NB4 (cell line): ENCODE measurements at regions not wholly inside any gene's neighbourhood (a gene's known extent, or its start where the extent isn't known, plus 50 kb on each side); places are given as distances from the start of the nearest gene placed in this dataset.
"Not testable (repeated sequence)": the region's sequence is repeated elsewhere in the genome, so short reads cannot be mapped to it uniquely, and the experiment has no call there.

ENCODE experiments used
- DNase-seq: peaks from one replicate; pipeline ENCODE4 v3.0.0; 2010; ENCODE audit warnings: low read depth
- H3K4me3 ChIP-seq: one replicate; pipeline ENCODE4 v1.5.1; 2011; ENCODE audit warnings: mild to moderate bottlenecking, low read depth, low read length, moderate library complexity
- MAX ChIP-seq: IDR thresholded peaks from 2 replicates; pipeline ENCODE4 v1.6.1; 2011; ENCODE audit warnings: low read depth, low read length
- MYC ChIP-seq: IDR thresholded peaks from 2 replicates; pipeline ENCODE4 v1.6.1; 2011; ENCODE audit warnings: low read depth, low read length
- POLR2A ChIP-seq: IDR thresholded peaks from 2 replicates; pipeline ENCODE4 v1.6.1; 2011; ENCODE audit warnings: mild to moderate bottlenecking; ENCODE audit not compliant: insufficient read length; ENCODE audit errors: extremely low read depth
- TF ChIP-seq, protein P1 (sequence below): IDR thresholded peaks from one replicate; pipeline ENCODE4 v1.5.1; 2012; ENCODE audit warnings: low read depth, low read length

- TF ChIP-seq MYC (no peak), POLR2A (no peak), MAX (no peak)
- TF ChIP-seq, protein P1, sequence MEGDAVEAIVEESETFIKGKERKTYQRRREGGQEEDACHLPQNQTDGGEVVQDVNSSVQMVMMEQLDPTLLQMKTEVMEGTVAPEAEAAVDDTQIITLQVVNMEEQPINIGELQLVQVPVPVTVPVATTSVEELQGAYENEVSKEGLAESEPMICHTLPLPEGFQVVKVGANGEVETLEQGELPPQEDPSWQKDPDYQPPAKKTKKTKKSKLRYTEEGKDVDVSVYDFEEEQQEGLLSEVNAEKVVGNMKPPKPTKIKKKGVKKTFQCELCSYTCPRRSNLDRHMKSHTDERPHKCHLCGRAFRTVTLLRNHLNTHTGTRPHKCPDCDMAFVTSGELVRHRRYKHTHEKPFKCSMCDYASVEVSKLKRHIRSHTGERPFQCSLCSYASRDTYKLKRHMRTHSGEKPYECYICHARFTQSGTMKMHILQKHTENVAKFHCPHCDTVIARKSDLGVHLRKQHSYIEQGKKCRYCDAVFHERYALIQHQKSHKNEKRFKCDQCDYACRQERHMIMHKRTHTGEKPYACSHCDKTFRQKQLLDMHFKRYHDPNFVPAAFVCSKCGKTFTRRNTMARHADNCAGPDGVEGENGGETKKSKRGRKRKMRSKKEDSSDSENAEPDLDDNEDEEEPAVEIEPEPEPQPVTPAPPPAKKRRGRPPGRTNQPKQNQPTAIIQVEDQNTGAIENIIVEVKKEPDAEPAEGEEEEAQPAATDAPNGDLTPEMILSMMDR: no peak
- H3K4me3 ChIP-seq: no peak overlapping the region
- no peak for DNase-seq
Observed at GRCh38 chr11:82521427-82521826, 212.2 kb downstream of the FAM181B start.

DNA sequence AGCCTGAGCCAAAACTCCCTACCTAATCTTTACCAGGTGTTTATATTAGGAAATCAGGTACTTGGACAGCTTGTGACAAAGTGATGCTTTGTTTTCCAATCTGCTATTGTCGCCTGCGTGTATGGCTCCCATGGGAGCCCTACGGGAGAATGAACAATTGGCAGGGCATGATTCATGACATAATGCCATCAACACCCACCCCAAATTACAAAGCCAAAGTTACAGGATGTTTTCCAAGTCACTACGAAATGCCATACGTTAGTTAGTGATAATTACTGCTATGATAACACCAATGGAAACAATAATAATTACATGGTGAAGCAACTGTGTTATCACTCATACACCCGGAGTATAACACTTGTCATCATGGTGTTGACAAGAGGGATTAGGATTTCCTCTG is 226.4 kb downstream of the FAM181B start:
- no peak overlapping the region for H3K4me3 ChIP-seq
- TF ChIP-seq, protein P1: no peak
- TF ChIP-seq MYC (no peak), MAX (no peak), POLR2A (no peak)
- DNase-seq: no peak

DNA sequence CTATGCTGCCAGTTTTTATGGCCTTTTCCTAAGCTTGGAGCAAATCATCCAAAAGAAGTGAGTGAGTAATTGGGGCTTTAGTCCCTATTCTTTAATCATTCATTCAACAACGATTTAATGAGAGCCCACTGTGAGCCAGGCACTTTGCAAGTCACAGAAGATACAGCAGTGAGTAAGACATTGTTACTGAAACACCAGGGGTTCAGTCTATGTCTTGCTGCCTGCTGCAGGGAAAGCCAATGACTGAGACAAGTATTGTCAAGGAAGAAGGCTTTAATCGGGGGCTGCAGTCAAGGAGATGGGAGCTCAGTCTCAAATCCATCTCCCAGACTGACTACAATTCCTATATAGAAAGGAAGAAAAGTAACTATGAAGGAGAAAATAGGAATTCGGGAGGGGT is 228.3 kb downstream of the FAM181B start:
- no peak for DNase-seq
- TF ChIP-seq MYC: no peak
- TF ChIP-seq, protein P1: no peak
- TF ChIP-seq MAX: no peak
- TF ChIP-seq POLR2A: no peak
- no peak overlapping the region for H3K4me3 ChIP-seq

- DNase-seq, H3K4me3 ChIP-seq: not testable (repeated sequence)
Observed at GRCh38 chr11:82501174-82501573, 232.5 kb downstream of the FAM181B start.

GRCh38 chr11:82494988-82495432 is 238.7 kb downstream of the FAM181B start:
- peak; percentile 44 for DNase-seq
- no peak overlapping the region for H3K4me3 ChIP-seq
- TF ChIP-seq MAX: no peak
- no peak for TF ChIP-seq MYC
- TF ChIP-seq, protein P1: peak; percentile 37
- TF ChIP-seq POLR2A: no peak

DNA sequence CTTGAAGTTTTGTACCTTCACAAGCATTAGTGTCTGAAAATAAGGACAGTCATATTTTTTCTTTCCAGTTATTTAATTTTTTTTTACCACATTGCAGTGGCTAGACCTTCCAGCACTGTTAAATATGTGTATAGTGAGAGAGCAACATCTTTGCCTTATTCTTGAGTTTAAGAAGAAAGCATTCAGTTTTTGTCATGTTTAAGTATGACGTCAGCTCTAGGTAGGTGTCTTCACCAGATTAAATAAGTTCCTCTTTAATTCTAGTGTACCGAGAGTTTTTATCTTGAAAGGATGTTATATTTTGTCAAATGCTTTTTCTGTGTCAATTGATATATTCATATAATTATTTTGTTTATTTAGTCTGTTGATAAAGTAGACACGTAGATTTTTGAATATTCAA is 258.8 kb downstream of the FAM181B start:
- no peak for DNase-seq
- TF ChIP-seq, protein P1: no peak
- no peak for TF ChIP-seq MYC
- no peak for TF ChIP-seq POLR2A
- no peak for TF ChIP-seq MAX
- no peak overlapping the region for H3K4me3 ChIP-seq
